Embryonic facial prominence (tissue), 1 donor: ENCODE measurements at regions not wholly inside any gene's neighbourhood (a gene's known extent, or its start where the extent isn't known, plus 50 kb on each side); places are given as distances from the start of the nearest gene placed in this dataset.

Experiments used
- DNase-seq: peaks from one replicate; pipeline ENCODE4 v3.0.0-alpha.2; 2016; ENCODE audit errors: extremely low spot score

DNA sequence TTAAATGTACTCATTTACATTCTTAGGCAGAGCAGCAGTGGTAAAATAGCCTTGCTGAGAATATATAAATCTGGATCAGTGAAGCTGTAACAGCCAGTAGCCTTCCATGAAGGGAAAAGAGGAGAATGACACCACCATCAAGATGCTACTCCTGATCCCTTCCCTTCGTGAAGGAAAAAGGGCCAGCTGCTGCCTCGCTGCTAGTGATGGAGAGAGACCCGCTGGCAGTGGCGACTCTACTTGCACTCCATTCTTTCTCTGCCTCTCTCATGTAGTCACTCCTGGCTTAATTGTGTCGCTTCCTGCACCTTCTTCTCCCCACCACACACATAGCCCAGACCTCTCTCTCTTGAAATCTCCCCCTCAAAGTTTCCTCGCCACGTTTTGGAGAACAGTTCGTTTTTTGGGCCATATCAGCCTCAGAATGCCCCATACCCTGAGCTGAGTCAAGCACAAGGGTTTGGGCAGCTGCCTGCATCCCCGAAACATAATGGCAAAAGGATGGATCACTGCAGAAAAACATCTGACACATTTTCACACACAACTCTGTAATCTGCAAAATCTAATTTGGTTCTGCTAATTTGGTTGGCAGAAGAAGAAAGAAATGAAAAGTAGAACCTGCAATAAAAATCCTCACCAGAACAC is 460.3 kb upstream of the IL12A start:
- DNase-seq: no peak

DNA sequence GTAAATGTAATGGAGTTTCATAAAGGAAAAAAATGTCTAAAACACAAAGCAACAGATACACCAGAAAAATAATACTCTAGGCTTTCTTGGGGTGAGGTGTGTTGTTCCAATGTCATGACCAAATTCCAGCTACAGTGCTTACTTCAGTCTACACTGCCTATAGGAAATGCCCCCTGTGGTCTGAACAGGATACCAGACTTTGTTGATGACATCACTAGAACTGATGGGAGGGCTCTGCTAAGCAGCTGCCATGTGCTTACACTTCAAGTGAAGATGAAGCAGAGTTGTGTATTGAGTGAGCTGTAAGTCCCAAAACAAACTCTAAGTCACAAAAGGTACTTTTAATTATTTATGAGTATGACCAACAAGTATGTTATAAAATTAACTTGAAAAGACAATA is 456.1 kb upstream of the IL12A start:
- DNase-seq: no peak

GRCh38 chr3:159534496-159534895 is 454.1 kb upstream of the IL12A start:
- no peak for DNase-seq

DNA sequence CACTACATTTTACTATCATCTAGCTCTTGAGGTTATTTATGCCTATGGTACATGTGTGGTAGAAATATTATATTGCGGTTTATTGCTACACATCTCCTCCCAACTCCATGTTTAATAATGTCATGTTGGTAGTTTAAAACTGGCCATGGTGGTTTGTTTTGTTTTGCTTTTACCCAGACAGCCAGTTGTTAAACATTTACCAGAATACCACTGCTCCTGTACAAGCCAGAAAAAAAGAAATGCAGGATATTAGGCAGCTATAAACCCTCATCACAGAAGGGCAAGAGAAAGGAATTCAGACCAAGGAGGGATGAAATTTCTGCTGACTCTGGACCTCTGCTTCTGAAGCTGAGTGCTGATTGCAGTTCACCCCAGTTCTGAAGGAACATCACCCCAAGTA is 451.8 kb upstream of the IL12A start:
- no peak for DNase-seq

- no peak for DNase-seq
These were observed 450.1 kb upstream of the IL12A start for GRCh38 chr3:159538507-159538906.

- DNase-seq: no peak
These were observed 447.6 kb upstream of the IL12A start for GRCh38 chr3:159540882-159541495.

- no peak for DNase-seq
These were observed 439.8 kb upstream of the IL12A start for GRCh38 chr3:159548675-159549335.

DNA sequence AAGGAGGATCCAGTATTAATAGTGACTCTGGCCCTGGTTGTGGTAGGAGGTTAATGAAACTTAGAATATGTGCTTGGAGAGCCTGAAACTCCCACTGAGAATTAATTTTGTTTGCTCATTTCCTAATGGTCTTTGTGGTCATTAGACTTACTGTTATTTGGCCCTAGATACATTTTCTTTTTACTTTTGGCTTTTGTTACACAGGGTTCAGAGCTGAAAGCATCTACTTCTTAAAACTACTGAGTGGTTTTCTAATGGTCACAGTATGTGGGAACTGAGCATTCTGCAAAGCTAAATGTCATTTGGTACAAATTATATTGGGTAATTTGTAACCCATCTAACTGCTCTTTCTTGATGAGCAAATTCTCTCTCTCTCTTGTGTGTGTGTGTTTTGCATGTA is 433.4 kb upstream of the IL12A start:
- no peak for DNase-seq

DNA sequence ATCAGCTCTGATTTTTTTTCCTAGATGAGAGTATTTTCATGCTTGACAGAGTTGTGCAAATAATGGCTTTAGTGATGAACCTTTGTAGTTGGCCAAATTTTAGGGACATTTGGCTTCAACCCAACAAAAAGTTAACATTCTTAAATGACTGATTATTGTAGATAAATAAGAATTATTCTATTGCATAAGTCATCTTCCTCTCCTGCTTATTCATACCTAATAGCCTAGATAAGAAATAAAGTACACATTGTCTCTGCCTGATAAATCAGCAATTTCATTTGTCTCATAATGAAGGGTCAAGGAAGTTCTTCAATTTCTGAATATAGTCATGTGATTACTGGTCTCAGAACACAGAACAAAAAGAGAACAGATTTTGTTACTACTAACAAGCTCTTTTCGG is 428.9 kb upstream of the IL12A start:
- no peak for DNase-seq

DNA sequence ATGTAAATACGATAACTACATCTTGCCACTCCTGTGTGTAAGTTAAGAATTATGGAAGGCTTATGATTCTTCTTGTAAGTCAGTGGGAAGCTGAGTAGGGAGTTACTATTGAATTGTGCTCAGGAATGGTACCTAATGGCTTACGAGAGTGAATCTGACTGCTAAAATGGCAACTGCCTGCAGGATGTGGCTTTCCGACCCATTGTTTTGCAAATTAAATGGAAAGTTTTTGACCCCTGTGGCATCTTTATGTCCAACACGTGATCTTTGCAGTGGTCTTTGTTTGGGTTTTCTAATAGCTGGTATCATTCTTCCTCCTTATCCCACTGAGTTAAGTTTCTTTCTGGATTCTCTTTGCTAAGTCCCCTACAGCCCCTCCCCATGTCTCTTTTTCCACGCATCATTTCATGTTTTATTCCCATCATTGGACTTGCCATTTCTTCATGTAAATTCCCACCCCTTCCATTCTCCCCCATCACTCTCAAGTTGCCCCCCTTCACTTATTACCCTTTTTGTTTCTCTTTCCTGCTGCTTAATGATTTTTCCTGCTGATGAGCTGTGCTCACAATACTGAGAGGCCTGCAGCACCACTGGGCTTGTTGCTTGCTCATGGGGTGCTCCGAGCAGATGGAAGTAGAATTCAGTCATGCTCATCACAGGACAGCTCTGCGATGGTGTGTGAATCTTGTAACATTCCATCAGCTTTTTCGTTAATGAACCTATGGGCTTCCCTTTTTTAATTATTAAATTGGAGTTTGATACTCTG is 428.2 kb upstream of the IL12A start:
- DNase-seq: no peak

DNA sequence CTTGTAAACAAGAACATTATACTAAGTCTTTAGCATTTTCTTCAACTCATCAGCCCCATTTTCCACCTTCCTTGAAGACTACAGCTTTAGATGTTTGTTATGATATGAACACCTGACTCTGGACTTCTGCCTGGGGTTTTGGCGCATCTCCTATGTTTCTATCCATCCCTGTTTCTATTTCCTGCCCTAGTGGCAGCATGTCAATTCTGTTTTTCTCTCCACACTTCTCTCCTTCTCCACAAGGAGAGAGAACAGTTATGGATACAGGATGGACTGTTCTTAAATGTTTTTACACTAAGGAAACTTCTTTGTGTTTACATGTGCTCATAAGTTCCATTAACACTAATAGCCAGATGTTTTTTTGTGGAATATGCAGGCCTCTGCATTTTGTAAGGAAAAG is 423.3 kb upstream of the IL12A start:
- DNase-seq: no peak

DNA sequence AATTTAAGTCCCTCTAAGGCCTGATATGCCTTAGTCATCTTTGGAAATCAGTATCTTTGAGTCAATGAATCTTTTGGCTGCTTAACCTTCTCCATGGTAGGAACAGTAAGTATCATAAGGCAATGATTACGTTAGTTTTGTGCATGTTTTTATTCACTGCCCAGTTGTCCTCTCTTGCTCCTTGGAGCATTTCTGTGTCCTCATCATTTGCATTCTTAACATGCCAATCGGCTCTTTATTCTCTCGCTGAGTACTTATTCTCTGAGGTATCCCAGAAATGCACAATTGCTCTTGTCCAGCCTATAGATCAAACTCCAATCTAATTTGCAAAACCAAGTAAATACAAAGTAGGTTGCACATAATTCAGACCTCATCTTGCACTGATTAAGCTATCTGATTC is 405.0 kb upstream of the IL12A start:
- DNase-seq: no peak

DNA sequence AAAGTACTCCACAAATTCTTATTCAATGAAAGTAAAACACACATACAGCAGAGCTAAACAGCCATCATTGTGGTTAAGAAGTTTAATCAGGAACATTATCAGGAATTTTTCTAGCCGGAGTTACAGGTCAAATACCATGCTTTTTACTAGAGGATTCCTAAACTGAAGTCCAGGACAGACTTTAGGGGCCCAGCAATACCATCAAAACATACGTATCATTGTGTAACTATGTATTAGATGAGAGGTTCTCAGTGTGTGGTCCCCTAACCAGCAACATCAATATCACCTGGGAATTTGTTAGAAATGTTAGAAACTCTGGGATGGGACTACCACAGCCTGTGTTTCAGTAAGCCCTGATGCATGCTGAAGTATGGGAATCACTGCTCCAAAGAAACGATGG is 404.2 kb upstream of the IL12A start:
- DNase-seq: no peak

DNA sequence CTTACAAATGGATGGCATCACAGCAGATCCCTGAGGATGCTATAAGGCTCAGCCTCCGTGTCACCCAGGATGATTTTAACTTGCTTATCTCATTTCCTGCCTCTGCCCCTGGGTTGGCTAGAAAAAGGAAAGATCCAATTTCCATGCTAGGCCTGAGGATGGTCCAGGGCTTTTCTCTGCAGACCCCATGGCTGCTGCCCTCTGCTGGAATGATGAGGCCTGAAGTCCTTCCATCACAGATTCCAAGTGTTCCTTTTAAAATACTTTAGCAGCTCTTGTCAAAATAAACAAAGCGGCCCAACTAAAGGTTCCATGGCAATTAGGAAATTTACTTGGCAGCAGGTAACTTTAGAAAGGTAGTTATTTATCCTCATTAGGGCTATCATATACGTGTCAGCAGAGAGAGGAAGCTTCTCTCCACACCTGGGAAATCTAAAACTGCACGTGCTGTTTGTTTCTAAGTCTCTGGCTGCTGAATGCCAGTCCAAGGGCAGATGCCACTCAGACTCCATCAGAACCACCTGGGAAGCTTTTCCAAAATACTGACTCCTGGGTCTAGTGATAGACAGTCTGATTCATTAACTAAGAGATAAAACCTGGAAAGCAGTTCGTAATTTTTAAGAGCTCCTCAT is 401.9 kb upstream of the IL12A start:
- no peak for DNase-seq

GRCh38 chr3:159593927-159594605 is 394.6 kb upstream of the IL12A start:
- DNase-seq: no peak

GRCh38 chr3:159600291-159600690 is 388.3 kb upstream of the IL12A start:
- no peak for DNase-seq

- no peak for DNase-seq
These were observed 384.5 kb upstream of the IL12A start for GRCh38 chr3:159604151-159604581.

DNA sequence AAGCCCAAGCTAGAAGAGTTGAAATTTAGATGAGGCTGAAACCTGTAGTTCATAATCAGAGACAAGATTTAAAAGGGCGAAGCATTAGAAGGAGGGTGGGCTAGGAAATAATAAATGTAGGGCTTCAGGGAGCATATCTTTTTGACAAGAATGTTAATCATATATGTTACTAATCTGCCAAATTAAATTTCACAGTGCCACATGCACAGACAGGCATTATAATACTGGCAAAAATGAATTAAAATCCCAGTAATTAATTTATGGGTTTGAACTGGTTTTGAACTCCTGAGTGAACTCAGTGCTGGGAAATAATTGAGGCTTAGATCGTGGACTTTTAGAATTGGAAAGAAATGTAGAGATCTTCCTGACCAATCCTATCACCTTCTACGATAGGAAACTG is 383.5 kb upstream of the IL12A start:
- DNase-seq: no peak

DNA sequence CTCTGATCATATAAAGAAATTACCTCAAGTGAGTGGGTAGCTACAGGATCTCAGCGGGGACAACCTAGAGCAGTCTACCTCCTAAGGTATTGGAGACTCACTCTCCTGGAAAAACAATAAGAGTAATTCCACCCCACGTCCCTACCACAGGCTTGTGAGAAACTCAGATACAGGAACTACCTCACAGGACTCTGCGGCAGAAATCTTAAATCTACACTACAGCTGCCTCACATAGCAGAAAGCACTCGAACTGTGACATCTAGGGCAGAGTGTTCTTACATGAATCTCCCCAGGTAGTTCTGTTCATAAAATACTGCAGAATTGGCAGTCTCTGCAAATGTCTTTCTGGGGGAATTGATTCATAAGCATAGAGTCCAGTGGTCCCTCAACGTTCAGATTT is 382.9 kb upstream of the IL12A start:
- no peak for DNase-seq

DNA sequence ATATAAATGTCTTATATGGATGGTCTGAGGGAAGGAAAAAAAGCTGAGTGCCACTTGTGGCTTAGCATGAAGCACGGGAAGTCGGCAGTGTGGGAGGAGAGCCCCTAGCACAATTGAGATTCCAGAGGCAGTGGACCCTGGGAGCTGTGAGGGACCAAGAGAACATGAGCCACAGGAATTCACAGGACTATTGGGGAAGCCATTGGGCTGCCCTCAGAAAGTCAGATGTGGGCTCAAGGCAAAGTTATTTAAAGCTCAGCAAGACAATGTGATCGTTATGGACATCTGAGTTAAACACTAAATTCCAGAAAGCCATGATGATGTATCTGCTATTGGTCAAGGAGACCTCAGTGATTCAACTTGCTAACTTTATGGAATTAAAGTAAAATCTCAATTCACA is 380.8 kb upstream of the IL12A start:
- DNase-seq: no peak

DNA sequence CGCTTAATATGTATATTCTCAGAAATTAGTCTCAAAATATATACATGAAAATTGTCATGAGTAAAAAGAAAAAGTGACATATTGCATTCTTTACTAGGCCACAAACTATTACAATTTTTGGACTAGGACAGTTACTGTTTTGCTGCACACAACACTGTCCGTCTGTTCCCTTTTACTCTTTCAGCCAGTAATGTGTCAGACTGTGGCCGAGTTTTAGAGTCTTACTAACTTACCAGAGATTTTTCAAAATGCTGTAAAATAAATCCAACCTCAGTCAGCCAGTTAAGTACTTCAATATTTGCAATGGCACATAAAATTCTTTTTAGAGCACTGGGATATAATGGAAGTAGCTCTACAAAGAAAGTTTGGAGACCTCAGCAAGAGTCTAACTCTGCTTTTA is 380.3 kb upstream of the IL12A start:
- no peak for DNase-seq

DNA sequence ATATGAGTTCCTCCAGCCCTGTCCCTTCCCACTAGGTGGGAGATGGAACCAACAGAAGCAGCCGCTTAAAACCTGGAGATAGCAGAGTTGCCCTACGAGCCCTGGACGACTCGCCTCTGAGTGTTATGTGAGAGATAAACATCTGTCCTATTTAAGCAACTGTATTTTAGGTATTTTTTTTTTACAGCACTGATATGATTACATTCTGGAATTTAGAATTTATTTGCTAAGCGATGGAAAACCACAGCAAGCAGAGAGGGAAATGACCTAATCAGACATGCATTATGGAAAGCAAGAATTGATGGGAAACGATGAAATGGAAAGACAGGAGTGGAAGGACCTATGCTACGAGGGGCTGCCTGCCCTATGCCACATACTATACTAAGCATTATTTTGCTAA is 379.0 kb upstream of the IL12A start:
- no peak for DNase-seq
